Neural cell (in vitro differentiated cells): ENCODE measurements at regions not wholly inside any gene's neighbourhood (a gene's known extent, or its start where the extent isn't known, plus 50 kb on each side); places are given as distances from the start of the nearest gene placed in this dataset.

ENCODE experiments used
- H2AFZ ChIP-seq: fragments of 200-600, 300-800 bp; sonication (generic), shearing (Covaris generic); 2 replicates; pipeline ENCODE4 v1.6.0; 2014; ENCODE audit warnings: low read depth, mild to moderate bottlenecking, antibody characterized with exemption, low read length, moderate library complexity
- H3F3A ChIP-seq: fragments of 200-600 bp; shearing (Covaris generic); 2 replicates; pipeline ENCODE4 v1.6.1; 2016; ENCODE audit warnings: mild to moderate bottlenecking, moderate library complexity, mixed read lengths, antibody characterized with exemption, low read length; ENCODE audit not compliant: insufficient read depth, poor library complexity, severe bottlenecking
- H3K27ac ChIP-seq: fragments of 200-600, 300-800 bp; sonication (generic), shearing (Covaris generic); 2 replicates; pipeline ENCODE4 v1.5.1; 2014; ENCODE audit warnings: mild to moderate bottlenecking, low read length, moderate library complexity
- H3K27me3 ChIP-seq: fragments of 300-800, 200-600 bp; sonication (generic), shearing (Covaris generic); 2 replicates; pipeline ENCODE4 v1.6.0; 2014; ENCODE audit warnings: mild to moderate bottlenecking, low read depth, low read length, moderate library complexity; ENCODE audit not compliant: insufficient read depth
- H3K36me3 ChIP-seq: fragments of 300-800, 200-600 bp; sonication (generic), shearing (Covaris generic); 2 replicates; pipeline ENCODE4 v1.5.1; 2014; ENCODE audit warnings: mild to moderate bottlenecking, antibody characterized with exemption, low read length, moderate library complexity; ENCODE audit not compliant: insufficient read depth
- H3K4me2 ChIP-seq: fragments of 300-800, 200-600 bp; sonication (generic), shearing (Covaris generic); 2 replicates; pipeline ENCODE4 v1.6.0; 2014; ENCODE audit warnings: mild to moderate bottlenecking, low read length
- H3K4me3 ChIP-seq: fragments of 300-800, 200-600 bp; sonication (generic), shearing (Covaris generic); 2 replicates; pipeline ENCODE4 v1.5.1; 2014; ENCODE audit warnings: mild to moderate bottlenecking, low read length, moderate library complexity
- H3K79me2 ChIP-seq: fragments of 200-600 bp; shearing (Covaris generic); replicated peaks from 2 replicates; pipeline ENCODE4 v1.6.0; 2014; ENCODE audit warnings: mild to moderate bottlenecking, low read length, moderate library complexity; ENCODE audit not compliant: insufficient read depth
- H3K9ac ChIP-seq: fragments of 300-800, 200-600 bp; sonication (generic), shearing (Covaris generic); 2 replicates; pipeline ENCODE4 v1.6.1; 2016; ENCODE audit warnings: mild to moderate bottlenecking, low read length, mixed read lengths
- H3K9me2 ChIP-seq: fragments of 200-600 bp; shearing (Covaris generic); 2 replicates; pipeline ENCODE4 v1.6.1; 2016; ENCODE audit warnings: mild to moderate bottlenecking, low read length, mixed read lengths; ENCODE audit not compliant: insufficient read depth
- H3K9me3 ChIP-seq: fragments of 200-600, 300-800 bp; sonication (generic), shearing (Covaris generic); 2 replicates; pipeline ENCODE4 v1.6.1; 2016; ENCODE audit warnings: mild to moderate bottlenecking, mixed run types, low read length, moderate library complexity, mixed read lengths
- H4K20me1 ChIP-seq: fragments of 200-600 bp; shearing (Covaris generic); 2 replicates; pipeline ENCODE4 v1.6.1; 2016; ENCODE audit warnings: mild to moderate bottlenecking, mixed run types; ENCODE audit not compliant: insufficient read depth
- CTCF ChIP-seq: fragments of 450-650 bp; IDR thresholded peaks from 2 replicates; pipeline ENCODE4 v1.5.1; 2014; ENCODE audit warnings: antibody characterized with exemption, mild to moderate bottlenecking, moderate library complexity; ENCODE audit not compliant: poor library complexity, severe bottlenecking
- EP300 ChIP-seq: fragments of 450-650 bp; conservative IDR thresholded peaks from 2 replicates; pipeline ENCODE4 v1.6.1; 2014; ENCODE audit warnings: antibody characterized with exemption, mild to moderate bottlenecking, moderate library complexity; ENCODE audit not compliant: poor library complexity, severe bottlenecking
- EZH2 ChIP-seq: fragments of 200-600, 300-800 bp; shearing (Covaris generic), sonication (generic); IDR thresholded peaks from 2 replicates; pipeline ENCODE4 v1.6.1; 2014; ENCODE audit warnings: antibody characterized with exemption, low read length, borderline replicate concordance, mild to moderate bottlenecking; ENCODE audit not compliant: insufficient read depth, poor library complexity, severe bottlenecking
- MXI1 ChIP-seq: fragments of 450-650 bp; conservative IDR thresholded peaks from 2 replicates; pipeline ENCODE4 v1.6.1; 2014; ENCODE audit warnings: antibody characterized with exemption, mild to moderate bottlenecking; ENCODE audit not compliant: poor library complexity, severe bottlenecking
- POLR2AphosphoS5 ChIP-seq: IDR thresholded peaks from 2 replicates; pipeline ENCODE4 v1.6.1; 2012
- RAD21 ChIP-seq: fragments of 450-650 bp; conservative IDR thresholded peaks from 2 replicates; pipeline ENCODE4 v1.6.1; 2014; ENCODE audit warnings: antibody characterized with exemption, mild to moderate bottlenecking, moderate library complexity
- SMC3 ChIP-seq: fragments of 450-650 bp; conservative IDR thresholded peaks from 2 replicates; pipeline ENCODE4 v1.6.1; 2014; ENCODE audit warnings: antibody characterized with exemption, mild to moderate bottlenecking, moderate library complexity; ENCODE audit not compliant: poor library complexity
- TAF1 ChIP-seq: IDR thresholded peaks from 2 replicates; pipeline ENCODE4 v1.6.1; 2012; ENCODE audit warnings: low read depth
- TF ChIP-seq, protein P1 (sequence below): IDR thresholded peaks from 2 replicates; pipeline ENCODE4 v1.6.1; 2012; ENCODE audit warnings: borderline replicate concordance

DNA sequence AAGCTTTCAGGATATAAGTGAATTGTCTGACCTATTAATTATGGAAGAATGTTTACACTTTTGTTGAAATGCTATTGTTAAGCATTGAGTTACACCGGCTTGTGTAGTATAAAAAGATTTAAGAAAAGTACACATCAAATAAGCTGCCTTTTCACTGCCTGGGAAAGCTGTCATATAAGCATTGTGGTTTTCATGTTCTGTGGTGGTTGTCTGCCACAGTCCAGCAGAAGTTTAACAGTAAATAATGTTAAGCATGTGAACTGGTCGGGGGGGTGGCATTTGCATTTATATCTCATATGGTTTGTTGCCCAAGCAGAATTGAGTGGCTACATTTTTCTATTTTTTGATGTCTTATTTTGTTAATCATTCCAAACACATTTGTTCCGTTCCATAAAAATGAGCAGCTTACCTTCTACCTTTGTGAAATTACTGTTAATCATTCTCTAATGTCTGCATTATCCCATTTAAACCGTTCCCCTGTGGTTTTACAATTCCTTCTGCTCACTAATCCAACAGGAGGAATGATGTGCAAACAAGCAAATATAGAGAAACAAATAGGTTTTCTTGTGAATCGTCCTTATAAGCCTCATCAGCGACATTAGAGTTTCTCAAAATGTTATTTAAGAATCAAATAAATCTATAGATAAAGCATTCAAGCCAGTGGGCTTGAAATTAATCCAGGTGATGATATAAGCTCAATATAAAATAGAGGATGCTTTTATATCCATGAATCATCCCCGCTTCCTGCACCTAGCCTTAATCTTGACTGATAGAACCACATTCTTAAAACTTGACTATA is 160.8 kb upstream of the SAMSN1 start:
- H3K9ac ChIP-seq, result no peak overlapping the region
- no peak overlapping the region for H3K4me3 ChIP-seq
- H3K79me2 ChIP-seq, result no peaks in the 10 kb centered on the region
- H3K36me3 ChIP-seq, result no peaks in the 10 kb centered on the region
- no peaks in the 10 kb centered on the region for H3K9me2 ChIP-seq
- H3K27ac ChIP-seq, result no peak overlapping the region
- no peaks in the 10 kb centered on the region for H3F3A ChIP-seq
- no peaks in the 10 kb centered on the region for H3K9me3 ChIP-seq
- no peaks in the 10 kb centered on the region for H4K20me1 ChIP-seq
- no peaks in the 10 kb centered on the region for H3K27me3 ChIP-seq
- TF ChIP-seq RAD21, result no peak
- no peak for TF ChIP-seq MXI1
- no peak for TF ChIP-seq EZH2
- TF ChIP-seq CTCF, result no peak
- no peak for TF ChIP-seq TAF1
- TF ChIP-seq SMC3, result no peak
- TF ChIP-seq, protein P1, sequence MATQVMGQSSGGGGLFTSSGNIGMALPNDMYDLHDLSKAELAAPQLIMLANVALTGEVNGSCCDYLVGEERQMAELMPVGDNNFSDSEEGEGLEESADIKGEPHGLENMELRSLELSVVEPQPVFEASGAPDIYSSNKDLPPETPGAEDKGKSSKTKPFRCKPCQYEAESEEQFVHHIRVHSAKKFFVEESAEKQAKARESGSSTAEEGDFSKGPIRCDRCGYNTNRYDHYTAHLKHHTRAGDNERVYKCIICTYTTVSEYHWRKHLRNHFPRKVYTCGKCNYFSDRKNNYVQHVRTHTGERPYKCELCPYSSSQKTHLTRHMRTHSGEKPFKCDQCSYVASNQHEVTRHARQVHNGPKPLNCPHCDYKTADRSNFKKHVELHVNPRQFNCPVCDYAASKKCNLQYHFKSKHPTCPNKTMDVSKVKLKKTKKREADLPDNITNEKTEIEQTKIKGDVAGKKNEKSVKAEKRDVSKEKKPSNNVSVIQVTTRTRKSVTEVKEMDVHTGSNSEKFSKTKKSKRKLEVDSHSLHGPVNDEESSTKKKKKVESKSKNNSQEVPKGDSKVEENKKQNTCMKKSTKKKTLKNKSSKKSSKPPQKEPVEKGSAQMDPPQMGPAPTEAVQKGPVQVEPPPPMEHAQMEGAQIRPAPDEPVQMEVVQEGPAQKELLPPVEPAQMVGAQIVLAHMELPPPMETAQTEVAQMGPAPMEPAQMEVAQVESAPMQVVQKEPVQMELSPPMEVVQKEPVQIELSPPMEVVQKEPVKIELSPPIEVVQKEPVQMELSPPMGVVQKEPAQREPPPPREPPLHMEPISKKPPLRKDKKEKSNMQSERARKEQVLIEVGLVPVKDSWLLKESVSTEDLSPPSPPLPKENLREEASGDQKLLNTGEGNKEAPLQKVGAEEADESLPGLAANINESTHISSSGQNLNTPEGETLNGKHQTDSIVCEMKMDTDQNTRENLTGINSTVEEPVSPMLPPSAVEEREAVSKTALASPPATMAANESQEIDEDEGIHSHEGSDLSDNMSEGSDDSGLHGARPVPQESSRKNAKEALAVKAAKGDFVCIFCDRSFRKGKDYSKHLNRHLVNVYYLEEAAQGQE, result no peak
- no peak for TF ChIP-seq EP300
- no peak for TF ChIP-seq POLR2AphosphoS5
- H2AFZ ChIP-seq, result no peak overlapping the region
- no peak overlapping the region for H3K4me2 ChIP-seq

DNA sequence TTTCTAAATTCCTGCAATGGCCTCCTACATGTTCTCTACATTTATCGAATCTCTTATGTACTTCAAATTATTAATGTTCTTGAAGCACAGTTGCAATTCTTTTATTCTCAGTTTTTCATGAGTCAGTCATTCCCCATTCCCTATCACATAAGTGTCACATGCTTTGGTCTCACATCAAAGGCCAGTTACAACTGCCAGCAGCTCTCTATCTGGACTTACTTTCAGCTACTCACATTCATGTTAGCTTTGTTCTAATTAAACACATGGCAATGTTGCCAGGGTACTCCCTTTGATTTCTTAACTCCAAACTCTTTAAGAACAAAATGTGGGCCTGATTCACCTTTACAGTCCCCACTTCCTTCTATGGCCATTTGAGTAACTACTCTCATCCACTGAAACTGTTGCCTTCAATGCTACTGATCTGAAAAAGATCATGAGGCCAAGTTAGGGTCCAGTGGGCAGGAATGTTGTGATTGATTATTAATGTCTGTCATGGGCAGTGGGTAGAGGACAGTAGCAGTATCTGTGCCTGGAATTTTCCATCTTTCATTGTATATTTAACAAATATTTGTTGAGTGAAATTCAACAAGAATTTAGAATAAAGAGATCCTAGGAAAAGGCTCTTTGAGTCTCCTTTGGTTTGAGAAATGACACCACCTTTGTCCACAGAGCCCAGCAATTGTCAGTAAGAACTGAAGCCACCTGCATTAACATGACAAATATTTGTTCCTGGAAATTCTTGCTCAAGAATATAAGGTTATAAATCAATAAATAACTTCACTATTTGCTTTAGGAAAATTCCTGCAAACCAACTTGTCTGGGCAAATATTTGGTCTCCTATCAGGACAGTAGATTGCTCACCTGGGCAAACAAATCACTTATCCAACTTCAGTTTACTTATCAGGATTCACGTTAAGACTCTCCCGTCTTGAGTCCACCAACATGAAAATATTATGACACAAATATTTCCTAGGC is 153.6 kb upstream of the SAMSN1 start:
- Histone ChIP-seq H3F3A (no peaks in the 10 kb centered on the region), H3K79me2 (no peaks in the 10 kb centered on the region), H4K20me1 (no peaks in the 10 kb centered on the region), H3K4me2 (no peak overlapping the region), H3K9me3 (no peaks in the 10 kb centered on the region), H3K27me3 (no peaks in the 10 kb centered on the region), H3K27ac (no peak overlapping the region), H3K36me3 (no peaks in the 10 kb centered on the region), H3K4me3 (no peak overlapping the region), H2AFZ (no peak overlapping the region), H3K9ac (no peak overlapping the region), H3K9me2 (no peaks in the 10 kb centered on the region)
- TF ChIP-seq SMC3 (no peak), MXI1 (no peak), CTCF (no peak), POLR2AphosphoS5 (no peak), TAF1 (no peak), EZH2 (no peak), RAD21 (no peak), EP300 (no peak)
- TF ChIP-seq, protein P1, result no peak
